ENCODE measurements at regions not wholly inside any gene's neighbourhood (a gene's known extent, or its start where the extent isn't known, plus 50 kb on each side); places are given as distances from the start of the nearest gene placed in this dataset.

GRCh38 chr7:145831616-145832206 is 284.9 kb upstream of the CNTNAP2 start:
- no peak for TF ChIP-seq POLR2A (IDR thresholded peaks at IDR 0.05; ENCODE audit: low read depth, low read length)
- TF ChIP-seq CTCF (IDR thresholded peaks at IDR 0.05; ENCODE audit: extremely low read depth in 1 of 2, insufficient read depth in 1 of 2, low read depth in 1 of 2, low read length in 2 of 2) = no peak
- no peak for TF ChIP-seq EZH2 (IDR thresholded peaks at IDR 0.05; ENCODE audit: borderline replicate concordance, low read depth, low read length, severe bottlenecking)
- no peak for TF ChIP-seq MYC (IDR thresholded peaks at IDR 0.05; ENCODE audit: low read depth, low read length)
- TF ChIP-seq POLR2AphosphoS5 (IDR thresholded peaks at IDR 0.05; ENCODE audit: insufficient read depth, low read depth, low read length) = no peak
- TF ChIP-seq FOS (IDR thresholded peaks at IDR 0.05; ENCODE audit: borderline replicate concordance, insufficient read depth, low read length) = no peak
- TF ChIP-seq MAX (IDR thresholded peaks at IDR 0.05; ENCODE audit: insufficient read depth, insufficient read length) = no peak
- TF ChIP-seq JUN (IDR thresholded peaks at IDR 0.05; ENCODE audit: borderline replicate concordance, insufficient read depth, insufficient read length, low read depth) = no peak
- no peak for TF ChIP-seq GATA2 (IDR thresholded peaks at IDR 0.05; ENCODE audit: insufficient read depth, insufficient read length, low read depth, low read length)

Data from endothelial cell of umbilical vein (primary cell).